M059J (cell line): ENCODE measurements at regions not wholly inside any gene's neighbourhood (a gene's known extent, or its start where the extent isn't known, plus 50 kb on each side); places are given as distances from the start of the nearest gene placed in this dataset.
A peak's percentile ranks its signal among the peaks of the same experiment; 100 is the strongest.

Experiments used
- DNase-seq: peaks from one replicate; pipeline ENCODE4 v3.0.0-alpha.2; 2012; ENCODE audit warnings: low read depth

DNA sequence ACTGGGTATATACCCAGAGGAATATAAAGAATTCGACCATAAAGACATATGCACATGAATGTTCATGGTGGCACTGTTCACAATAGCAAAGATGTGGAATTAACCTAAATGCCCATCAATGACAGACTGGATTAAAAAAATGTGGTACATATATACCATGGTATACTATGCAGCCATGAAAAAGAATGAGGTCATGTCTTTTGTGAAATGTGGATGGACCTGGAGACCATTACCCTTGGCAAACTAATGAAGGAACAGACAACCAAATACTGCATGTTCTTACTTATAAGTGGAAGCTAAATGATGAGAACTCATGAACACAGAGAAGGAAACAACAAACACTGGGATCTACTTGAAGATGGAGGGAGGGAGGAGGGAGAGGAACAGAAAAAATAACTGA is 186.7 kb upstream of the SSTR4 start:
- DNase-seq, result no peak

- DNase-seq, result peak; percentile 45
These were observed 183.3 kb upstream of the SSTR4 start for GRCh38 chr20:22851679-22852346.

- peak; percentile 84 for DNase-seq
These were observed 173.7 kb upstream of the SSTR4 start for GRCh38 chr20:22861231-22861980.

DNA sequence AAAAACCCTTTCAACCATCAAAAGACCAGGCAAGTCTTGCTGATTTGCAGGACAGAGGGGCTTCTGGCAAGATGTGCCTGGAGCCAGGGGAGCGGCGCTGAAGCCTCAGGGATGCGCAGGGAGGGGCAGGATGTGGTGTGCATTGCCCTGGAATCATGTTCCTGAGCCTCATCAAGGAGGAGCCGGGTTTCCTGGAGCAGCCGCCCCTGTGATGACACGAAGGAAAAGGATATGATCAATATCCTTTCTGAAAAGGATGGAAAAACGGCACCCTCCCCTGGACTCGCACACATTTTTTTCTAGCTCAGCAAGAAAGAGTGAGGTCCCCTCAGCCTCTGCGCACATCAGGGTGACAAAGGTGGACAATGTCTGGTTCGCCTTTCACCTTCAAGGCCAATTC is 173.1 kb upstream of the SSTR4 start:
- DNase-seq, result peak; percentile 38

DNA sequence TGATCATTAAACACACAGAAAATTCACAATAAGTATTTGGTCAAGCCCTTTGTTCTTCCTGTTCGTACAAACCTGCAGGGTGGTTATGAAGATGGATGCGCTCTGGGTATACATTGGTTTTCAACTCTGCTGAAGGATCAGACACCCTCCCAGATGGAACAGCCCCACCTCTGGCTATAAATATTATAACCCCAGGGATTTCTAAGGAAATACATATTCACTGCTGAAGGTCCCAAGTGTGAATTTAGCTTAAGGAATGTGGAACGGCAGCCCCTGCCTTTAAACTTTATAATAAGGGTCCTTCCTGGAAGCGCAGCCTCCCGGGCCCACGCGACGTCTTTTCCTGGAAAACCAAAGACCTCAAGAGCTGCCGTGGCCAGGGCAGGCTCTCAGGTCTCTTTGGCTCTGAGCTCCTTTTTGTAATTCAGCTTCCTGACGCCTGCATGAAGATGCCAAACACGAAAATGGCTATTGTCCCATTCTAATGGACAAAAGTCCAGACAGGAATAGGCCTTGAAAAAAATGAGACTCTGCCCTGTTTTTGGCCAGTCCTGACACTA is 172.4 kb upstream of the SSTR4 start:
- peak; percentile 9 for DNase-seq

GRCh38 chr20:22863826-22864225 is 171.3 kb upstream of the SSTR4 start:
- DNase-seq, result no peak

DNA sequence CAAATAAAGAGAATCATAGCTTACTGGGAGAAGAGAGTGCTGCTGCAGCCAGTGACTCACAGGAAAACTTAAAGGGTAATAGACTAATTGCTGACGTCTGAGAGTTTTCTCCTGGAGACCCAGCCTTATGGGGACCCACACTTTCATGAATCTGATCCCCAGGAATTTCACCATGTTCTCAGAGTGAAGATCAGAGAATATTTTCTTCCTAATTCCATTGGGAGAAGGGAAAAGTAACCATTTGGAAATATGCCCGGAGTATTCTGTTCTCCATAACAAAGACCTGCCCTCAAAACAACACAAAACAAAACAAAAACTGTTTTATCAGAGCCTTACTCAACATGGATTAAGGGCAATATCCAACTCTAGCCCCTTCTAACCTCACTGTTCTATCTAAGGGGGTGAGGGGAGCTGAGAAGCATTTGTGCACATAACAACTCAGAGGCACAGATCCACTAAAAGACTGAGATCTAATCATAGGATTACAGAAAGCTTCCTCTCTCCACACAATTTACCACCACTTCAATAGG is 168.2 kb upstream of the SSTR4 start:
- peak; percentile 49 for DNase-seq

GRCh38 chr20:22878166-22878565 is 156.9 kb upstream of the SSTR4 start:
- DNase-seq, result no peak

GRCh38 chr20:22880277-22880676 is 154.8 kb upstream of the SSTR4 start:
- no peak for DNase-seq

DNA sequence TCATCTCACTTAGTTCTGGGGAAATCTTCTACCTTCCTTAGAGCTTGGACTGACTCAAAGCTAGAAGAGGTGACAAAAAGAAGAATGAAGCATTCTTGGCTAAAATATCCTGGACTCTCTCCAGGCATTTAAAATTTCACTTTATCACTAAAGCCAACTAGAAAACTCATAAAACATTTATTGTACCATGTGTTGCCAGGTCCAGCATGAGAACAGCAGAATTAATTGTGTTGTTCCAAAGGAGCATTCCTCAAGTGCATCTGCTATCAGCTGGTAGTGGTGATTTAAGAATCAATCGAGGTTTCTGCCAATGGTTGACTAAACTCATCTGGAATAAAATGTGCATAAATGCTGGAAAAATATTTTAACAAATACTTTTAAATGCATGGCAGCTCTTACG is 147.3 kb upstream of the SSTR4 start:
- no peak for DNase-seq

DNA sequence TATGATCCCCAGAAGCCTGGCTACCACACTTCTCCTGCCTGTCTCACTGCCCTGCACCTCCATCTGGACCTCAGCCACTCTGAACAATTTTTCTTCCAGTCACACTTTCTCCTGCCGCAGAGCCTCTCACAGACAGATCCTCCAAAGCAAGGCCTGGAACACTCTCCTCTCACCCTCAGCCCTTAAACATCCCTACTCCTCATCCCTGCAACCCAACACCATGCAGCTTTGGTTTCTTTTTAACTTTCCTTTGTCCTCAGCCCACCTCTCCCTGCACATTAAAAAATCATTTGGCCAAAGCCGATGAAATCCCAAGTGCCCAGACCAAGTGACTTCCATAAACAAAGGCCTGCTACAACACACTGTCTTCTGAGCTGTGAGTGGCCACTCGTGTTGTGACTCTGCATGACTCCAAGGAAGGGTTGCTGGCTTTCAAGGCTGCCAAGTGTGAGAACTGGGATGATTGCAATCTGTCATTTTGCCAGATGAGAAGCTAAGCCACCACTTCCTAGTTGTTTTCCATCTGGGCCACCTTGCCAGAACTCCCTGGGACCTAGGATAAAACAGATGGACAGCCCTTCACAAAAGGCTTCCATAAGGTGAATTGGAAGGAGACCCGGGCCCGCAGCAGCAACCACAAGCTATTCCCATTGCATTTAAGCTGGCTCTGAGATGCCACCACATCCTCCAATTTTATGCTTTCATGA is 144.4 kb upstream of the SSTR4 start:
- DNase-seq, result no peak

- no peak for DNase-seq
These were observed 133.9 kb upstream of the SSTR4 start for GRCh38 chr20:22901164-22901563.

DNA sequence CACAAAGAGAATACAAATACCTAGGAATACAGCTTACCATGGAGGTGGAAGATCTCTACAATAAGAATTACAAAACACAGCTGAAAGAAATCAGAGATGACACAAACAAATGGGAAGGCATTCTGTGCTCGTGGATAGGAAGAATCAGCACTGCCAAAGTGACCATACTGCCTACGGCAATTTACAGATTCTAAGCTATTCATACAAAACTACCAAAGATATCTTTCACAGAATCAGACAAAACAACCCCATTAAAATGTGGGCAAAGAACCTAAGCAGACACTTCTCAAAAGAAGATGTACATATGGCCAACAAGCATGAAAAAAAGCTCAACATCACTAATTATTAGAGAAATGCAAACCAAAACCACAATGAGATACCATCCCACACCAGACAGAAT is 133.2 kb upstream of the SSTR4 start:
- DNase-seq, result peak; percentile 70

DNA sequence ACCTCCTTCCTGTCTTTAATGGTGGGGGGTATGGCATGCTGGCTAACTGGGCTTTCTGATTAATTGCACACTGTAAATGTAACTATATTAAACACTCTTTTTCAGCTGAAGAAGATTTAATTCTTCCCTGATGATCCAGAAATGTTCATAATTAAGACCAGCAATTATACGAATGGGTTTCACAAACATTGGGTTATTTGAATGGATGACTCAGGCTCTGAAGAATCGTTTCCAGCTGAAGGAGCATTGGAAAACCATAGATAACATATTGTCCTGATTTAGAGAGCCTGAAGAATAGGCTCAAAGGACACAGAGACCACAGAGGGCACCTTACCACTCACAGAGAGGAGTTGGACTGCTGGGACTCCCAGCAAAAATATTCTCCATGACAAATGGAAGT is 130.7 kb upstream of the SSTR4 start:
- DNase-seq, result peak; percentile 59

DNA sequence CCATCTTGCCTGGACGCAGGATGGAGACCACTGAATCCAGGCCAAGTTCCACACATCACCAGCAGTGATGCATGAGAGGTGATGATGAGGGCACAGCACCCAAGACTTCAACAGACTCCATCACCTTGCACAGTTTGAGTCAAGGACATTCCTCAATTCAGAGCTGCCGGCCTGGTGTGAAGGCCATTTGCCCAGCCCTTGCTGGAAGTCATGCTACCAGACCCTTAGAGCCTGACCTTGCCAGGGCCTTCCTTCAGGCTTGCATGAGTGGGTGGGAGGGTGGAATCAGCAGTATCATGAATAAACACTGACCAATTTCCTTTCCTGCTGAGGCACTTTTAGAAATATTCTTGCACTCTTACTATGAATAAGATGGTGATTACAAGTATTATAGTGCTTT is 130.2 kb upstream of the SSTR4 start:
- DNase-seq, result no peak

DNA sequence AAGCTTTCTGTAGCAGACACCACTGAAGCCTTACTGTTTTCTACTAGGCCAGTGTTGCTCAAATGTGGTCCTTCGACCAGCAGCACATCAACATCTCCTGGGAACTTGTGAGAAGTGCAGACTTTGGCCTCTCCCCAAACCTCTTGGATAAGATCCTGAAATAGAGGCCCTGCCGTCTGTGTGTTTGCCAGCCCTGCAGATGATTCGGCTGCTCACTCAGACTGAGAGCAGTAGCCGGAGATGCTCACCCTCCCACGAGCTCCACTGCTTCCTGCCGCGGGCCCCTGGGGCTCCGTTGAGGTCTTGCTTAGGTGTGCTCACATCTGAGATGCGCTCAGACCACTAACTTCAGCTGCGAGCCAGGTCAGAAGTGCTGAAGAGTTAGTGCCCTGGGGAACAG is 129.5 kb upstream of the SSTR4 start:
- peak; percentile 54 for DNase-seq

- DNase-seq, result no peak
These were observed 126.7 kb upstream of the SSTR4 start for GRCh38 chr20:22908437-22908836.

- no peak for DNase-seq
These were observed 126.2 kb upstream of the SSTR4 start for GRCh38 chr20:22908944-22909343.

- no peak for DNase-seq
These were observed 125.7 kb upstream of the SSTR4 start for GRCh38 chr20:22909436-22909835.

DNA sequence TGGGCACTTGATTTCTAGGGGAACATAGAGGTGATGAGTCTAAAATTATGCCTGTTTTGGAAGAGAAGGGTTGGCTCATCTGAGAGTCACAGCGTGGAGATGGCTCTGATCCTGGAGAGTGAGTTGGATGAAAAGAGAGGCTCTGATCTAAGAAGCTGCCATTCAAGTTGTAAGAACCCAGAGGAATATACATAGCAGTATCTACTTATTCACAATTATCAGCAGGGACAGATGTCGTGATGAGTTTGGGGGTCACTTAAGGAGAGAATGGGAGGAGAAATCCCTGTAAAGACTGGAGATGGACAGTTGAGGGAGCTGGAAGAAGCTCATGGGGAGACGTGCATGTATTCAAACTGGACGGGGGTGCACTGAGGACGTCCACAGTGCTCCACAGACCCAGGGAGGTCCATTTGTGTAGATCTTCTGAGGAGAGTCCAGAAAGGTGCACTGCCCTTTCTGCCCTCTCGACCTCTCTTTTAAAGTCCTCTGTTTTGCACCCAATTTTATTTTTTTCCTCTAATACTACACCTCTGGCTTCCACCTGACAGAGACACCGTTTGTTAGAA is 124.7 kb upstream of the SSTR4 start:
- no peak for DNase-seq

DNA sequence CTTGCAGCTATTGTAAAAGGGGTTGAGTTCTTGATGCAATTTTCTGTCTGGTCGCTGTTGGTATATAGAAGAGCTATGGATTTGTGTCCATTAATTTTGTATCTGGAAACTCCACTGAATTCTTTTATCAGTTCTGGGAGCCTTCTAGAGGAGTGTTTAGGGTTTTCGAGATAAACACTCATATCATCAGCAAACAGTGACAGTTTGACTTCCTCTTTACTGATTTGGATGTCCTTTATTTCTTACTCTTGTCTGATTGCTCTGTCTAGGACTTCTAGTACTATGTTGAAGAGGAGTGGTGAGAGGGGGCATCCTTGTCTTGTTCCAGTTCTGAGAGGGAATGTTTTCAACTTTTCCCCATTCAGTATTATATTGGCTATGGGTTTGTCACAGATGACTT is 120.8 kb upstream of the SSTR4 start:
- no peak for DNase-seq

GRCh38 chr20:22915512-22915911 is 119.6 kb upstream of the SSTR4 start:
- DNase-seq, result no peak
